ENCODE measurements at regions not wholly inside any gene's neighbourhood (a gene's known extent, or its start where the extent isn't known, plus 50 kb on each side); places are given as distances from the start of the nearest gene placed in this dataset.
A peak's percentile ranks its signal among the peaks of the same experiment; 100 is the strongest.

GRCh38 chr12:125329239-125330102 is 264.2 kb downstream of the AACS start:
- WGBS (ENCODE audit: insufficient coverage, low coverage, low lambda C conversion rate, missing lambda C conversion rate), result 73% methylated on average over 7 of the region's 16 CpGs
- intact Hi-C loops (cut with DNase I), result loop anchor here (10.0 kb wide), 1 partner anchor 75 kb away; no protein-coding TSS in a partner anchor
- DNase-seq, result no peak

GRCh38 chr12:125330645-125331341 is 265.6 kb downstream of the AACS start:
- intact Hi-C loops (cut with DNase I), result loop anchor here in 1 of 2 donors (10.0 kb wide), 1 partner anchor 74 kb away; no protein-coding TSS in a partner anchor
- Histone ChIP-seq H3K27me3 (no peaks in the 10 kb centered on the region), H3K4me3 (peak overlapping the region; percentile 13 to 51 (median 50)), H3K27ac (no peak overlapping the region), H3K9me3 (no peaks in the 10 kb centered on the region), H3K36me3 (no peaks in the 10 kb centered on the region), H3K4me1 (peaks cover 0 to 4% (median 0%) of the 10 kb centered on the region in 4 donors)
- WGBS (ENCODE audit: insufficient coverage, low coverage, low lambda C conversion rate, missing lambda C conversion rate), result no CpG with 5 or more reads among the region's 30 CpGs
- ATAC-seq (peak; percentile 97 to 100 (median 98)), DNase-seq (peak; percentile 66 to 77 (median 73))
- TF ChIP-seq POLR2A (IDR thresholded peaks at IDR 0.05) (no peak), CTCF (IDR thresholded peaks at IDR 0.05) (peak; percentile 84 to 92 (median 89))

More at GRCh38 chr12:125329239-125330102, 264.2 kb downstream of the AACS start:
- Histone ChIP-seq H3K27ac (no peak overlapping the region), H3K27me3 (no peaks in the 10 kb centered on the region), H3K4me1 (peaks cover 0 to 4% (median 0%) of the 10 kb centered on the region in 4 donors), H3K4me3 (no peak overlapping the region), H3K36me3 (no peaks in the 10 kb centered on the region), H3K9me3 (no peaks in the 10 kb centered on the region)
- TF ChIP-seq POLR2A (IDR thresholded peaks at IDR 0.05) (no peak), CTCF (IDR thresholded peaks at IDR 0.05) (no peak)
- ATAC-seq, result no peak

DNA sequence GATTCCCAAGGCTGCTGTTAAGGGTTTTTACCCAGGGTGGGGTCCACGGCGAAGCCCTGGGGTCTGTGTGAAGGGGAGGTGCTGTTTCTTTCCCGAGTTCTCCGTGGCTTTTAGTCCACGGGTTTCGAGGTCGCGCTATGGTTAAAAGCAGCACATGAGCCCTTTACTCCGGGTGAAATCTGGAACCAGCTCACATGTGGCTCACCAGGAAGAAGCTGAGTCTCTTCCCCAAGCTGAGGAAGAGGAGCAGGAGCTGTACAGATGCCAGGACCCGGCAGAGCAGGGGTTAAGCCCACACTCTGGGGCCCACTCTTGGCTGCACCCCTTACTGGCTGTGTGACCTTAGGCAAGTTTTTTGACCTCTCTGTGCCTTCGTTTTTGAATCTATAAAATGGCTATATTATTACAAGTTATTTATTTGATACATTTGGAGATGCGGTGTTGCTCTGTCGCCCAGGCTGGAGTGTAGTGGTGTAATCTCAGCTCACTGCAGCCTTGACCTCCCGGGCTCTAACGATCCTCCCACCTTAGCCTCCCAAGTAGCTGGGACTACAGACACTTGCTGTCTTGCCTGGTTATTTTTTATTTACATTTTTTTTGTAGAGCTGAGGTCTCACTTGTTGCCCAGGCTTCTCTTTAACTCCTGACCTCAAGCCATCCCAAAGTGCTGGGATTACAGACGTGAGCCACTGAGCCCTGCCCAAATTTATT is 266.3 kb downstream of the AACS start:
- H3K4me3 ChIP-seq, result peak overlapping the region; percentile 13 to 51 (median 50)
- no peaks in the 10 kb centered on the region for H3K27me3 ChIP-seq
- H3K27ac ChIP-seq, result no peak overlapping the region
- DNase-seq, result no peak
- WGBS (ENCODE audit: insufficient coverage, low coverage, low lambda C conversion rate, missing lambda C conversion rate), result 26% methylated on average over 14 of the region's 16 CpGs
- H3K36me3 ChIP-seq, result no peaks in the 10 kb centered on the region
- intact Hi-C loops (cut with DNase I), result loop anchor here in 1 of 2 donors (10.0 kb wide), 1 partner anchor 73 kb away; no protein-coding TSS in a partner anchor
- H3K4me1 ChIP-seq, result peaks cover 0 to 4% (median 0%) of the 10 kb centered on the region in 4 donors
- TF ChIP-seq CTCF (IDR thresholded peaks at IDR 0.05), result no peak
- TF ChIP-seq POLR2A (IDR thresholded peaks at IDR 0.05), result no peak
- no peaks in the 10 kb centered on the region for H3K9me3 ChIP-seq
- ATAC-seq, result peak in 3 of 4 donors; percentile 38 to 61 (median 42)

GRCh38 chr12:125332900-125333299 is 267.7 kb downstream of the AACS start:
- Histone ChIP-seq H3K4me3 (no peak overlapping the region), H3K27ac (no peak overlapping the region), H3K9me3 (no peaks in the 10 kb centered on the region), H3K36me3 (no peaks in the 10 kb centered on the region), H3K4me1 (peaks cover 0 to 4% (median 0%) of the 10 kb centered on the region in 4 donors), H3K27me3 (no peaks in the 10 kb centered on the region)
- intact Hi-C loops (cut with DNase I), result loop anchor here in 1 of 2 donors (10.0 kb wide), 1 partner anchor 72 kb away; no protein-coding TSS in a partner anchor
- DNase-seq (no peak), ATAC-seq (no peak)
- no peak for TF ChIP-seq POLR2A (IDR thresholded peaks at IDR 0.05)
- TF ChIP-seq CTCF (IDR thresholded peaks at IDR 0.05), result no peak
- WGBS (ENCODE audit: insufficient coverage, low coverage, low lambda C conversion rate, missing lambda C conversion rate), result 66% methylated on average over 9 of the region's 11 CpGs
